Parathyroid adenoma (tissue), 2 donors: ENCODE measurements at regions not wholly inside any gene's neighbourhood (a gene's known extent, or its start where the extent isn't known, plus 50 kb on each side); places are given as distances from the start of the nearest gene placed in this dataset.

Experiments
- H2AFZ ChIP-seq: fragments of 300-600 bp; sonication (generic); one replicate; pipeline ENCODE4 v1.7.0; 2017; ENCODE audit warnings: antibody characterized with exemption, mild to moderate bottlenecking
- H3K27ac ChIP-seq: fragments of 300-600 bp; sonication (generic); one replicate; pipeline ENCODE4 v1.7.0; 2017
- H3K27me3 ChIP-seq: fragments of 300-600 bp; sonication (generic); one replicate; pipeline ENCODE4 v1.7.0; 2017; ENCODE audit warnings: low read length; ENCODE audit not compliant: control insufficient read depth, insufficient read depth
- H3K36me3 ChIP-seq: fragments of 300-600 bp; sonication (generic); one replicate; pipeline ENCODE4 v1.7.0; 2017; ENCODE audit warnings: low read length; ENCODE audit not compliant: control insufficient read depth, insufficient read depth
- H3K4me1 ChIP-seq: fragments of 300-600 bp; sonication (generic); one replicate; pipeline ENCODE4 v1.7.0; 2017; ENCODE audit warnings: control low read depth
- H3K4me2 ChIP-seq: fragments of 300-600 bp; sonication (generic); one replicate; pipeline ENCODE4 v1.7.0; 2017; ENCODE audit warnings: low read length
- H3K4me3 ChIP-seq: fragments of 300-600 bp; sonication (generic); one replicate; pipeline ENCODE4 v1.7.0; 2017; ENCODE audit warnings: low read depth, low read length
- H3K79me2 ChIP-seq: fragments of 300-600 bp; sonication (generic); one replicate; pipeline ENCODE4 v1.7.0; 2017; ENCODE audit warnings: control low read depth
- H3K9ac ChIP-seq: fragments of 300-600 bp; sonication (generic); one replicate; pipeline ENCODE4 v1.7.0; 2017; ENCODE audit warnings: mild to moderate bottlenecking
- H3K9me3 ChIP-seq: fragments of 300-600 bp; sonication (generic); one replicate; pipeline ENCODE4 v1.7.0; 2017; ENCODE audit warnings: low read length; ENCODE audit not compliant: control insufficient read depth
- CTCF ChIP-seq: fragments of 300-600 bp; sonication (generic); IDR thresholded peaks from one replicate; pipeline ENCODE4 v1.7.0; 2017; ENCODE audit warnings: antibody characterized with exemption, mild to moderate bottlenecking
- donor health status: primary hyperparathyroidism.

GRCh38 chr10:44242091-44242490 is 142.8 kb downstream of the CXCL12 start:
- Histone ChIP-seq H3K9me3 (no peaks in the 10 kb centered on the region), H3K79me2 (no peaks in the 10 kb centered on the region), H3K27ac (no peak overlapping the region), H3K36me3 (no peaks in the 10 kb centered on the region), H3K4me3 (no peak overlapping the region), H2AFZ (no peak overlapping the region), H3K4me1 (peaks cover 3% of the 10 kb centered on the region), H3K9ac (no peak overlapping the region), H3K4me2 (no peak overlapping the region), H3K27me3 (no peaks in the 10 kb centered on the region)
- no peak for TF ChIP-seq CTCF

GRCh38 chr10:44240584-44241205 is 144.2 kb downstream of the CXCL12 start:
- H3K9ac ChIP-seq = no peak overlapping the region
- H3K27ac ChIP-seq = no peak overlapping the region
- H3K79me2 ChIP-seq = no peaks in the 10 kb centered on the region
- H3K4me1 ChIP-seq = peaks cover 3% of the 10 kb centered on the region
- TF ChIP-seq CTCF = no peak
- H3K27me3 ChIP-seq = no peaks in the 10 kb centered on the region
- no peak overlapping the region for H2AFZ ChIP-seq
- no peak overlapping the region for H3K4me2 ChIP-seq
- no peak overlapping the region for H3K4me3 ChIP-seq
- H3K9me3 ChIP-seq = no peaks in the 10 kb centered on the region
- no peaks in the 10 kb centered on the region for H3K36me3 ChIP-seq

GRCh38 chr10:44238212-44238611 is 146.7 kb downstream of the CXCL12 start:
- TF ChIP-seq CTCF = no peak
- Histone ChIP-seq H3K9me3 (no peaks in the 10 kb centered on the region), H3K27me3 (no peaks in the 10 kb centered on the region), H3K36me3 (no peaks in the 10 kb centered on the region), H3K9ac (no peak overlapping the region), H3K27ac (no peak overlapping the region), H3K4me3 (no peak overlapping the region), H3K4me1 (no peaks in the 10 kb centered on the region), H3K4me2 (no peak overlapping the region), H3K79me2 (no peaks in the 10 kb centered on the region), H2AFZ (no peak overlapping the region)

- Histone ChIP-seq H3K27ac (no peak overlapping the region), H3K27me3 (no peaks in the 10 kb centered on the region), H2AFZ (no peak overlapping the region), H3K9ac (no peak overlapping the region), H3K4me1 (no peaks in the 10 kb centered on the region), H3K36me3 (no peaks in the 10 kb centered on the region), H3K79me2 (no peaks in the 10 kb centered on the region), H3K9me3 (no peaks in the 10 kb centered on the region), H3K4me2 (no peak overlapping the region), H3K4me3 (no peak overlapping the region)
- TF ChIP-seq CTCF = no peak
Measured at GRCh38 chr10:44237364-44238049, 147.4 kb downstream of the CXCL12 start.

- H3K79me2 ChIP-seq = no peaks in the 10 kb centered on the region
- H3K27ac ChIP-seq = no peak overlapping the region
- no peaks in the 10 kb centered on the region for H3K4me1 ChIP-seq
- H3K4me2 ChIP-seq = no peak overlapping the region
- H3K36me3 ChIP-seq = no peaks in the 10 kb centered on the region
- no peak overlapping the region for H2AFZ ChIP-seq
- H3K27me3 ChIP-seq = no peaks in the 10 kb centered on the region
- no peak overlapping the region for H3K9ac ChIP-seq
- no peaks in the 10 kb centered on the region for H3K9me3 ChIP-seq
- no peak for TF ChIP-seq CTCF
- H3K4me3 ChIP-seq = no peak overlapping the region
Measured at GRCh38 chr10:44235363-44235762, 149.5 kb downstream of the CXCL12 start.
